ENCODE measurements at regions not wholly inside any gene's neighbourhood (a gene's known extent, or its start where the extent isn't known, plus 50 kb on each side); places are given as distances from the start of the nearest gene placed in this dataset.

- H3K4me3 Mint-ChIP-seq: no peak overlapping the region
- CTCF ChIA-PET: no interaction called here
- H3K9me3 Mint-ChIP-seq: peaks cover 16% of the 10 kb centered on the region
- no peaks in the 10 kb centered on the region for H3K27me3 Mint-ChIP-seq (ENCODE audit: low read depth)
- no peak overlapping the region for H3K27ac Mint-ChIP-seq
- no peaks in the 10 kb centered on the region for H3K36me3 Mint-ChIP-seq
- DNase-seq (ENCODE audit: low spot score) (no peak), ATAC-seq (no peak)
- no peaks in the 10 kb centered on the region for H3K4me1 Mint-ChIP-seq
- POLR2A ChIA-PET: no interaction called here
- TF ChIP-seq NR1H2 (CRISPR knock-in tag; IDR thresholded peaks at IDR 0.05) (no peak), ZSCAN18 (CRISPR knock-in tag; IDR thresholded peaks at IDR 0.05) (no peak), CTCF (IDR thresholded peaks at IDR 0.05) (no peak), MXD4 (CRISPR knock-in tag; IDR thresholded peaks at IDR 0.05; ENCODE audit: borderline replicate concordance) (no peak), FOXP4 (CRISPR knock-in tag; IDR thresholded peaks at IDR 0.05) (no peak), ETV6 (CRISPR knock-in tag; IDR thresholded peaks at IDR 0.05) (no peak), NFE2L1 (CRISPR knock-in tag; IDR thresholded peaks at IDR 0.05) (no peak), E2F1 (CRISPR knock-in tag; IDR thresholded peaks at IDR 0.05) (no peak), AFF4 (CRISPR knock-in tag; IDR thresholded peaks at IDR 0.05; ENCODE audit: borderline replicate concordance) (no peak), ZBTB43 (CRISPR knock-in tag; IDR thresholded peaks at IDR 0.05) (no peak), FOXK1 (CRISPR knock-in tag; IDR thresholded peaks at IDR 0.05) (no peak)
- TF ChIP-seq, protein P1, sequence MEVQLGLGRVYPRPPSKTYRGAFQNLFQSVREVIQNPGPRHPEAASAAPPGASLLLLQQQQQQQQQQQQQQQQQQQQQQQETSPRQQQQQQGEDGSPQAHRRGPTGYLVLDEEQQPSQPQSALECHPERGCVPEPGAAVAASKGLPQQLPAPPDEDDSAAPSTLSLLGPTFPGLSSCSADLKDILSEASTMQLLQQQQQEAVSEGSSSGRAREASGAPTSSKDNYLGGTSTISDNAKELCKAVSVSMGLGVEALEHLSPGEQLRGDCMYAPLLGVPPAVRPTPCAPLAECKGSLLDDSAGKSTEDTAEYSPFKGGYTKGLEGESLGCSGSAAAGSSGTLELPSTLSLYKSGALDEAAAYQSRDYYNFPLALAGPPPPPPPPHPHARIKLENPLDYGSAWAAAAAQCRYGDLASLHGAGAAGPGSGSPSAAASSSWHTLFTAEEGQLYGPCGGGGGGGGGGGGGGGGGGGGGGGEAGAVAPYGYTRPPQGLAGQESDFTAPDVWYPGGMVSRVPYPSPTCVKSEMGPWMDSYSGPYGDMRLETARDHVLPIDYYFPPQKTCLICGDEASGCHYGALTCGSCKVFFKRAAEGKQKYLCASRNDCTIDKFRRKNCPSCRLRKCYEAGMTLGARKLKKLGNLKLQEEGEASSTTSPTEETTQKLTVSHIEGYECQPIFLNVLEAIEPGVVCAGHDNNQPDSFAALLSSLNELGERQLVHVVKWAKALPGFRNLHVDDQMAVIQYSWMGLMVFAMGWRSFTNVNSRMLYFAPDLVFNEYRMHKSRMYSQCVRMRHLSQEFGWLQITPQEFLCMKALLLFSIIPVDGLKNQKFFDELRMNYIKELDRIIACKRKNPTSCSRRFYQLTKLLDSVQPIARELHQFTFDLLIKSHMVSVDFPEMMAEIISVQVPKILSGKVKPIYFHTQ (CRISPR knock-in tag; IDR thresholded peaks at IDR 0.05): no peak
- TF ChIP-seq, protein P2, sequence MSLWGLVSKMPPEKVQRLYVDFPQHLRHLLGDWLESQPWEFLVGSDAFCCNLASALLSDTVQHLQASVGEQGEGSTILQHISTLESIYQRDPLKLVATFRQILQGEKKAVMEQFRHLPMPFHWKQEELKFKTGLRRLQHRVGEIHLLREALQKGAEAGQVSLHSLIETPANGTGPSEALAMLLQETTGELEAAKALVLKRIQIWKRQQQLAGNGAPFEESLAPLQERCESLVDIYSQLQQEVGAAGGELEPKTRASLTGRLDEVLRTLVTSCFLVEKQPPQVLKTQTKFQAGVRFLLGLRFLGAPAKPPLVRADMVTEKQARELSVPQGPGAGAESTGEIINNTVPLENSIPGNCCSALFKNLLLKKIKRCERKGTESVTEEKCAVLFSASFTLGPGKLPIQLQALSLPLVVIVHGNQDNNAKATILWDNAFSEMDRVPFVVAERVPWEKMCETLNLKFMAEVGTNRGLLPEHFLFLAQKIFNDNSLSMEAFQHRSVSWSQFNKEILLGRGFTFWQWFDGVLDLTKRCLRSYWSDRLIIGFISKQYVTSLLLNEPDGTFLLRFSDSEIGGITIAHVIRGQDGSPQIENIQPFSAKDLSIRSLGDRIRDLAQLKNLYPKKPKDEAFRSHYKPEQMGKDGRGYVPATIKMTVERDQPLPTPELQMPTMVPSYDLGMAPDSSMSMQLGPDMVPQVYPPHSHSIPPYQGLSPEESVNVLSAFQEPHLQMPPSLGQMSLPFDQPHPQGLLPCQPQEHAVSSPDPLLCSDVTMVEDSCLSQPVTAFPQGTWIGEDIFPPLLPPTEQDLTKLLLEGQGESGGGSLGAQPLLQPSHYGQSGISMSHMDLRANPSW (CRISPR knock-in tag; conservative IDR thresholded peaks at IDR 0.05; ENCODE audit: low read depth): no peak
- TF ChIP-seq, protein P3, sequence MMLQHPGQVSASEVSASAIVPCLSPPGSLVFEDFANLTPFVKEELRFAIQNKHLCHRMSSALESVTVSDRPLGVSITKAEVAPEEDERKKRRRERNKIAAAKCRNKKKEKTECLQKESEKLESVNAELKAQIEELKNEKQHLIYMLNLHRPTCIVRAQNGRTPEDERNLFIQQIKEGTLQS (CRISPR knock-in tag; conservative IDR thresholded peaks at IDR 0.05): no peak
These were observed 107.4 kb upstream of the SGCD start for GRCh38 chr5:156219483-156220005.
